ENCODE measurements at regions not wholly inside any gene's neighbourhood (a gene's known extent, or its start where the extent isn't known, plus 50 kb on each side); places are given as distances from the start of the nearest gene placed in this dataset.

- TF ChIP-seq POLR2A (IDR thresholded peaks at IDR 0.05) (no peak), CTCF (IDR thresholded peaks at IDR 0.05) (no peak)
These were observed 159.7 kb downstream of the FAT3 start for GRCh38 chr11:92384358-92384757.

All from stomach (tissue), 4 donors.